RPMI7951 (cell line): ENCODE measurements at regions not wholly inside any gene's neighbourhood (a gene's known extent, or its start where the extent isn't known, plus 50 kb on each side); places are given as distances from the start of the nearest gene placed in this dataset.
"Not testable (repeated sequence)": the region's sequence is repeated elsewhere in the genome, so short reads cannot be mapped to it uniquely, and the experiment has no call there.

ENCODE experiments used
- DNase-seq: peaks from one replicate; pipeline ENCODE4 v3.0.0-alpha.2; 2012; ENCODE audit warnings: low read depth

GRCh38 chr9:71508141-71508540 lies 260.2 kb downstream of the CEMIP2 start:
- not testable (repeated sequence) for DNase-seq

GRCh38 chr9:71506821-71507220 lies 261.5 kb downstream of the CEMIP2 start:
- DNase-seq, result peak; percentile 17

- DNase-seq, result no peak
Observed at GRCh38 chr9:71504636-71505035, 263.7 kb downstream of the CEMIP2 start.

GRCh38 chr9:71498691-71499090 lies 269.6 kb downstream of the CEMIP2 start:
- no peak for DNase-seq

- no peak for DNase-seq
Observed at GRCh38 chr9:71490810-71491209, 277.5 kb downstream of the CEMIP2 start.

- peak; percentile 14 for DNase-seq
Observed at GRCh38 chr9:71487061-71487460, 281.3 kb downstream of the CEMIP2 start.

- DNase-seq, result no peak
Observed at GRCh38 chr9:71485326-71485725, 283.0 kb downstream of the CEMIP2 start.

- DNase-seq, result no peak
Observed at GRCh38 chr9:71483436-71483835, 284.9 kb downstream of the CEMIP2 start.

GRCh38 chr9:71479621-71480020 lies 288.7 kb downstream of the CEMIP2 start:
- DNase-seq, result no peak

- DNase-seq, result no peak
Observed at GRCh38 chr9:71472400-71472799, 295.9 kb downstream of the CEMIP2 start.

GRCh38 chr9:71465392-71465791 lies 302.9 kb downstream of the CEMIP2 start:
- no peak for DNase-seq

- no peak for DNase-seq
Observed at GRCh38 chr9:71459082-71459481, 309.2 kb downstream of the CEMIP2 start.

GRCh38 chr9:71446473-71447411 lies 321.6 kb downstream of the CEMIP2 start:
- peak; percentile 49 for DNase-seq

GRCh38 chr9:71446106-71446472 lies 322.2 kb downstream of the CEMIP2 start:
- no peak for DNase-seq

GRCh38 chr9:71442937-71443336 lies 321.5 kb upstream of the TRPM3 start:
- no peak for DNase-seq

- DNase-seq, result no peak
Observed at GRCh38 chr9:71441266-71441665, 319.8 kb upstream of the TRPM3 start.

- DNase-seq, result no peak
Observed at GRCh38 chr9:71431931-71432330, 310.5 kb upstream of the TRPM3 start.

GRCh38 chr9:71407341-71407740 lies 285.9 kb upstream of the TRPM3 start:
- DNase-seq, result not testable (repeated sequence)

- no peak for DNase-seq
Observed at GRCh38 chr9:71403106-71403505, 281.7 kb upstream of the TRPM3 start.

- no peak for DNase-seq
Observed at GRCh38 chr9:71393005-71393404, 271.6 kb upstream of the TRPM3 start.

GRCh38 chr9:71384343-71384742 lies 262.9 kb upstream of the TRPM3 start:
- DNase-seq, result no peak

GRCh38 chr9:71383308-71383940 lies 262.0 kb upstream of the TRPM3 start:
- DNase-seq, result no peak

GRCh38 chr9:71368157-71368556 lies 246.7 kb upstream of the TRPM3 start:
- DNase-seq, result no peak
